Breast epithelium (tissue), 4 donors: ENCODE measurements at regions not wholly inside any gene's neighbourhood (a gene's known extent, or its start where the extent isn't known, plus 50 kb on each side); places are given as distances from the start of the nearest gene placed in this dataset.

Experiments used
- DNase-seq, 2 donors: peaks; one replicate each; pipeline ENCODE4 v3.0.0-alpha.2; 2019; ENCODE audit warnings: low spot score in 2 of 2
- H3K27ac ChIP-seq, 2 donors: fragments of 200-600 bp; sonication (generic) in 1 of 2; one replicate each; pipeline ENCODE4 v1.5.1; 2016 to 2019; ENCODE audit warnings: mild to moderate bottlenecking in 1 of 2
- H3K27me3 ChIP-seq, 2 donors: fragments of 200-600 bp; sonication (generic) in 1 of 2; one replicate each; pipeline versions ENCODE4 v1.5.1 to v1.6.0; 2017 to 2019; ENCODE audit warnings: control low read depth in 1 of 2, mild to moderate bottlenecking in 1 of 2
- H3K36me3 ChIP-seq: fragments of 200-600 bp; one replicate; pipeline ENCODE4 v1.5.1; 2019
- H3K4me1 ChIP-seq, 2 donors: fragments of 200-600 bp; sonication (generic); one replicate each; pipeline ENCODE4 v1.5.1; 2016 to 2019; ENCODE audit warnings: control low read depth in 1 of 2
- H3K4me3 ChIP-seq, 3 donors: fragments of 200-600 bp; sonication (generic); 1 replicate in 2 of 3; 2 replicates in 1 of 3; pipeline ENCODE4 v1.5.1; 2016 to 2019; ENCODE audit warnings: mild to moderate bottlenecking in 3 of 3, moderate library complexity in 2 of 3
- H3K9me3 ChIP-seq, 2 donors: fragments of 200-600 bp; sonication (generic) in 1 of 2; one replicate each; pipeline ENCODE4 v1.5.1; 2016 to 2019; ENCODE audit warnings: control low read depth in 1 of 2
- POLR2A ChIP-seq: fragments of 450-650 bp; IDR thresholded peaks from one replicate; pipeline ENCODE4 v1.6.1; 2016; ENCODE audit warnings: antibody characterized with exemption, mild to moderate bottlenecking, moderate library complexity
- POLR2AphosphoS5 ChIP-seq, 3 donors: sonication (generic); formaldehyde crosslinking; IDR thresholded peaks; one replicate each; pipeline ENCODE4 v1.6.1; 2017; ENCODE audit warnings: antibody characterized with exemption in 3 of 3
- intact Hi-C: fragments of 100-400 bp; cut with DNase I; formaldehyde crosslinking; loops from one replicate; pipeline ENCODE4 v1.15.1; 2023; ENCODE audit warnings: low total_unique reads
- TF ChIP-seq, protein P1 (sequence below), 3 donors: fragments of 450-650 bp; IDR thresholded peaks; one replicate each; pipeline ENCODE4 v1.5.1; 2016 to 2017; ENCODE audit warnings: antibody characterized with exemption in 3 of 3, mild to moderate bottlenecking in 3 of 3, moderate library complexity in 3 of 3

DNA sequence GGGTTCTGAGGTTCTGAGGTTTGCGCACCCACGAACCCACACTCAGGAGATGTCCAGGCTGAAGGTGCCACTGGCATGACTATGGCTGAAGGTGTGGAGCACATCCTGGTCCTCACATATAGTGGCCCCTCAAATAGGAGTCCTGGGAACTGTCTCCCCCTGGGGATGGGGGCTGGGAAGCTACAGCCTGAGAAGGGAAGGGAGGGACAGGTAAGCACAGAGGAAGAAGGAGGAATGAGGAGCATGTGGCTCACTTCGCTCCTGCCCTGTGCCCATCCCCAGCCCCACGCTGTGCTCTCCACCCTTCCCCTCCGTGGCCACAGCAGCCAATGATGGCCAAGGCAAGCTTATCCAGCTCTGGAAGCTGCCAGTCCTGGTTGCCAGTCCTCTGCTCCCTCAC, 123.9 kb upstream of the LHX1 start:
- intact Hi-C loops, result no loop called here
- no peak for TF ChIP-seq POLR2A
- TF ChIP-seq POLR2AphosphoS5 (IDR thresholded peaks at IDR 0.05), result no peak
- TF ChIP-seq, protein P1, sequence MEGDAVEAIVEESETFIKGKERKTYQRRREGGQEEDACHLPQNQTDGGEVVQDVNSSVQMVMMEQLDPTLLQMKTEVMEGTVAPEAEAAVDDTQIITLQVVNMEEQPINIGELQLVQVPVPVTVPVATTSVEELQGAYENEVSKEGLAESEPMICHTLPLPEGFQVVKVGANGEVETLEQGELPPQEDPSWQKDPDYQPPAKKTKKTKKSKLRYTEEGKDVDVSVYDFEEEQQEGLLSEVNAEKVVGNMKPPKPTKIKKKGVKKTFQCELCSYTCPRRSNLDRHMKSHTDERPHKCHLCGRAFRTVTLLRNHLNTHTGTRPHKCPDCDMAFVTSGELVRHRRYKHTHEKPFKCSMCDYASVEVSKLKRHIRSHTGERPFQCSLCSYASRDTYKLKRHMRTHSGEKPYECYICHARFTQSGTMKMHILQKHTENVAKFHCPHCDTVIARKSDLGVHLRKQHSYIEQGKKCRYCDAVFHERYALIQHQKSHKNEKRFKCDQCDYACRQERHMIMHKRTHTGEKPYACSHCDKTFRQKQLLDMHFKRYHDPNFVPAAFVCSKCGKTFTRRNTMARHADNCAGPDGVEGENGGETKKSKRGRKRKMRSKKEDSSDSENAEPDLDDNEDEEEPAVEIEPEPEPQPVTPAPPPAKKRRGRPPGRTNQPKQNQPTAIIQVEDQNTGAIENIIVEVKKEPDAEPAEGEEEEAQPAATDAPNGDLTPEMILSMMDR (IDR thresholded peaks at IDR 0.05), result no peak

GRCh38 chr17:36813957-36814563, 123.2 kb upstream of the LHX1 start:
- Histone ChIP-seq H3K4me1 (no peaks in the 10 kb centered on the region), H3K9me3 (no peaks in the 10 kb centered on the region), H3K27ac (no peak overlapping the region), H3K4me3 (no peak overlapping the region), H3K36me3 (no peaks in the 10 kb centered on the region), H3K27me3 (peaks cover 0 to 91% of the 10 kb centered on the region in 2 donors)
- DNase-seq, result no peak
- TF ChIP-seq, protein P1 (IDR thresholded peaks at IDR 0.05), result no peak
- no peak for TF ChIP-seq POLR2AphosphoS5 (IDR thresholded peaks at IDR 0.05)
- TF ChIP-seq POLR2A, result no peak
- intact Hi-C loops, result no loop called here

More for the DNA sequence above, 123.9 kb upstream of the LHX1 start:
- no peaks in the 10 kb centered on the region for H3K9me3 ChIP-seq
- H3K4me1 ChIP-seq, result no peaks in the 10 kb centered on the region
- no peak for DNase-seq
- peaks cover 0 to 91% of the 10 kb centered on the region in 2 donors for H3K27me3 ChIP-seq
- H3K27ac ChIP-seq, result no peak overlapping the region
- no peak overlapping the region for H3K4me3 ChIP-seq
- no peaks in the 10 kb centered on the region for H3K36me3 ChIP-seq

GRCh38 chr17:36814958-36815357, 122.3 kb upstream of the LHX1 start:
- Histone ChIP-seq H3K27me3 (peaks cover 0 to 86% of the 10 kb centered on the region in 2 donors), H3K36me3 (no peaks in the 10 kb centered on the region), H3K27ac (no peak overlapping the region), H3K4me3 (no peak overlapping the region), H3K4me1 (no peaks in the 10 kb centered on the region), H3K9me3 (no peaks in the 10 kb centered on the region)
- intact Hi-C loops, result no loop called here
- no peak for DNase-seq
- TF ChIP-seq POLR2A (no peak), POLR2AphosphoS5 (IDR thresholded peaks at IDR 0.05) (no peak)
- TF ChIP-seq, protein P1 (IDR thresholded peaks at IDR 0.05), result no peak

DNA sequence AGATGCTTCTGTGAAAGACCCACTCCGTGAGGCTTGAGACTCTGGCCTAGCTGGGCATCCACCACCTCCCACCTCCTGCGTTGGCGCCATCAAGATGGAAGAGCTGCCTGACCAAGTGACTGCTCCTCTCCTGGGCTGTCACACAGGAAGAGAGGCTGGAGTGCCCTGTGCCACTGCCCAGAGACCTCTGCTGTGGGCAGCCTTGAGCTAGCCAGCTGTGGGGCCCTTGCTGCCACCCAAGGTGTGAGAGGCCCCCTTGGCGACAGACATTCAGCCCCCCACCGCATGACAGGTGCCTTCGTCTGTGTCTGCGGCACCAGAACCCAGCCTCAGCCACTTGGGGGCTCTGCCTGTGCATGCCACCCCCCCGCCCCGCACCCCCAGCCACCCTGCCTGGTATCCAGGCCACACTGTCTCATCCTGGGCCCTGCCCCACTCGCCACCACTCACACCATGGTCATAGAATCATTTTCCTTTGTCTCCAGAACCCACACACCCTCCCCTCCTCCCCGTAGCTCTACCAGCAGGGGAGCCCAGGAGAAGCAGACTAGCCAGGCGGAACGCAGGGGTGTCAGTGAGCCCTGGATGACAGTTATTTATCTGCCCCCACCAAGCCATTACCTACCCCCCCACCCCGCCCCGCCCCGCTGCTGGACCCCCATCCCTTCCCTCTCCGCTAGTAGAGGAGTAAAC, 120.9 kb upstream of the LHX1 start:
- no peaks in the 10 kb centered on the region for H3K9me3 ChIP-seq
- intact Hi-C loops, result no loop called here
- no peaks in the 10 kb centered on the region for H3K36me3 ChIP-seq
- TF ChIP-seq, protein P1 (IDR thresholded peaks at IDR 0.05), result no peak
- no peak for TF ChIP-seq POLR2A
- no peak for TF ChIP-seq POLR2AphosphoS5 (IDR thresholded peaks at IDR 0.05)
- DNase-seq, result no peak
- H3K27ac ChIP-seq, result no peak overlapping the region
- peaks cover 0 to 83% of the 10 kb centered on the region in 2 donors for H3K27me3 ChIP-seq
- no peaks in the 10 kb centered on the region for H3K4me1 ChIP-seq
- no peak overlapping the region for H3K4me3 ChIP-seq

DNA sequence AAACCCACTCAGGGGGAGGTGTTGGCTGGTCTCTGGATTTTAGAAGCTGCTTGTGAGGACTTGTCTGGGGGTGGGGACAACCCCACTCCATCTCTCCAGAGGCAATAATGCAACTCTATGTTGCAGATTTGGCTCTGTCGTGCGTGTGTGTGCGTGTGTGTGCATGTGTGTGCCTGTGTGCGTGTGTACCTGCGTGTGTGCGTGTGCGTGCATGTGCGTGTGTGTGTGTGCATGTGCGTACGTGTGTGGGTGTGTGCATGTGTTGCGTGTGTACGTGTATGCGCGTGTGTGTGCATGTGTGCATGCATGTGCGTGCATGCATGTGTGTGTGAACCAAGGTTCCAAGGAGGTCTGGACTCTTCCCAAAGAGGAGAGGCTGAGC, 120.4 kb upstream of the LHX1 start:
- DNase-seq, result no peak
- no peaks in the 10 kb centered on the region for H3K9me3 ChIP-seq
- H3K4me1 ChIP-seq, result no peaks in the 10 kb centered on the region
- H3K36me3 ChIP-seq, result no peaks in the 10 kb centered on the region
- H3K27ac ChIP-seq, result no peak overlapping the region
- peaks cover 0 to 77% of the 10 kb centered on the region in 2 donors for H3K27me3 ChIP-seq
- intact Hi-C loops, result no loop called here
- H3K4me3 ChIP-seq, result no peak overlapping the region
- no peak for TF ChIP-seq POLR2A
- TF ChIP-seq POLR2AphosphoS5 (IDR thresholded peaks at IDR 0.05), result no peak
- TF ChIP-seq, protein P1 (IDR thresholded peaks at IDR 0.05), result no peak
